Hematopoietic multipotent progenitor cell treated with erythropoietin and hydrocortisone succinate and interleukin-3 and kit ligand, for 15 days (in vitro differentiated cells): ENCODE measurements at regions not wholly inside any gene's neighbourhood (a gene's known extent, or its start where the extent isn't known, plus 50 kb on each side); places are given as distances from the start of the nearest gene placed in this dataset.
A peak's percentile ranks its signal among the peaks of the same experiment; 100 is the strongest.

ENCODE experiments used
- DNase-seq: peaks from one replicate; pipeline ENCODE4 v3.0.0-alpha.2; 2015; ENCODE audit warnings: low spot score

DNA sequence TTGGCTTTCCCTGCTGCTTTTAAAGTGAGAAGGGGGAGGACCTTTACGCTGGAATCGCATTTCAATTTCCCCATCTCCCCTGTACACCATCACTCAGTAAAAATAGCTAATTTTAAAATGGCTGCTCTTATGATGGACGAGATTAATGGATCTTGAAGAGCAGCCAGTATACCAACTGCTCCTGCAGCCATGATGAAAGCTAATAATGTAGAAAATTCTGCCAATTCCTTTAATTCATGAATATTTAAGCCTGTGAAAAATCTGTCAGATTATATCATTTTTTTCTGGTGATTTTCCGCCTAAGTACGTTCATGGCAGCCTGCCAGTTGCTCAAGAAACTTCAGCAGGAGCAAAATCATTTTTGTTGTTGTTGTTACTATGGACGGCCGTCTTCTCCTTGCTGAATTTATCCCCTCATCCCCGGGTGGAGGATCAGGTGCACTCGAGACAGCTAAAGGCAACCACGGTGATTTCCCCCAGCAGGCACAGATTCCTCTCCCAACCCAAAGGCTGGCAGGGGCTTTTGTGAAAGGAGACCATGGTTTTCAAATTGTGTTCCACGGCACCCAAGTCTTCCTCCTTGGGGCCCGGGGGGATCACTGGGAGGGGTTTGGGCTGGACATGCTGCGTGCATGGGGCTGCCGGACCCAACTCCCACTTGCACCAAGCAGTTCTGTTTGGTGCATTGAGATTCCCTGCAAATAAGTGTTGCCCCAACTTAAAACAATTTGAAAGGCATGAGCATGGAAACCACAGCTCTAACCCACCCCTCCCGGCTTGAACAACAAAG lies 289.6 kb downstream of the UACA start:
- DNase-seq, result no peak

DNA sequence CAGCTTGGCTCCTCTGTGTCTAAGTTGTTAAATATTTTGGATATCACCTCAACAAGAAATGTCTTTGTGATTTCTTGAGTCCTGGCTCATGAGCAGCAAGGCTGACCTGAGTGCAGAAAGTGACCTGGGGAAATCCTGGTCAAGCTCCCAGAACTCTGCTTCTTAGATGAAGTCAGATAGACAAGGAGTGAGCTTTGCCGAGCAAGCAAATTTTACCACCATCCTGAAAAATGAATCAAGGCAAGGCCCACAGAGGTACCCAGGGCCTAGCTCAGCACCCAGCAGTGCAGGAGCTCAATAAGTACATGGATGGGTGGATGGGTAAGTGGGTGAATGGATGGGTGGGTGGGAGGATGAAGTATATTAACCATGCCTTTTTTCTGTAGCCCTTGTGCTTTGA lies 291.8 kb downstream of the UACA start:
- DNase-seq, result no peak

DNA sequence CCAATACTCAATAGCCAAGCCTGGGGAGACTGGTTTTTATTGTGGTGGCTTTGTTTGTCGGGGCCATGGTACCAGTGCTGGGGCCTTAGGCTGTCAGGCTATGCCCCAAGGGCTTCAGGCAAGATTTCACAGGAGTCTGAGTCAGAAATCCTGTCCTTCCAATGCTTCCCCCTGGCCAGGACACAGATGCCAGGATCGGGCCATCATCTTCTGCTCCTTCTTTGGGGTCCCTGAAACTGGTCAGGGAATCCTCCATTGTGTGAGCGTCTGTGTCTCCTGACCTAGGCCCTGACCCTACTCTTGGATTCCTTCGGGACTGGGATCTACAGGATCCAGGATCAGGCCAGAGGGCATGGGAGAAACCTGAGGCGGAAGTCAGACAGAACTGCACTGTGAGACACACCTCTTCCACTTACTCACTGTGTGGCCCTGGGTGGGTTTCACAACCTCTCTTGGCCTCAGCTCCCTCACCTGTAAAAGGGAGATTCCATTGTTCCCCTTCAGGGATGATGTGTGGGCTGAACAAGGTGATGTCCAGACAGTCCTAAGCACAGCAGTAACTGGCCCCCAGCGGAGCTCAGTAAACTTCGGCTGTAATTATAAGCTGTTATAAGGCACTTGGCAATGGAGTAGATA lies 292.7 kb downstream of the UACA start:
- DNase-seq, result no peak

DNA sequence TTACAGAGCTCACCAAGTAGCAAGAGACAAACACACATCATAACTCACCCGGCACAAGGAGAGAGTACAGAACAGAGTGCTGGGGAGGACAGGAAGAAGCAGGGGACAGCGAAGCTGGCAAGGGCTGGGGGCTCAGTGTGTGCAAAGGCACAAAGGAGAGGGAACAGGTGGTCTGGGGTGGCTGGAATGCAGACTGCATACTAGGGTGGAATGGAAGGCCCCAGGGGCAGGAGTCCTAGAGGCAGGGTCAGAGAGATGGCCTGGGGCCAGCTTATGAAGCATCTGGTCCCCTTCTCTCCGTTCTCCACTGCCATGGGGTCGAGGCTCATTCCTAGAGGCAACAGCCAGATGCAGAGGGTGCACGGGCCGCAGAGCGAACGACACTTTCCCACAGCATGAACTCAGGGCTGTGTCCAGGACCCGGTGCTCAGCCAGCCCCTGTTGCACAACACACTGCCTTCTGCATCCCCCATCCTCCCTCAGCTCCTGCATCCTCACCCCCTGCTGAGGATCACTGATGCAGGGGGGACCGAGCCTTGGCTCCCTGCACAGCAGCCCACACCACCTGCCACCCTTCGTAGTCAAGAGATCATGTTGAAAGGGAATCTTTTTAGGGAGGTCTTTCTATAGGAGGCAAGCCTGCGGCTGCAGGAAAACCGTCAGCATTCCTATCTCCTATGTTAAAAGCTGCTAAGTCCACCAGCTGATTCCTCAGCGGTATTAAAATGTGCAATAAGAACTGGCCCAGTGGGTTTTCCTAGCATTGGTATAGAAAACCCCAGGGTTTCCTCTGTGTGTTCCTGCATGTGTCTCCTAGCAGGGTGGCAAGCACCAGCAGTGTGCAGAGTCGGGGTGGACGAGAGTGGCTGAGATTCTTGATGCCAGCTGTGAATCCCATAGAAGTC lies 293.5 kb downstream of the UACA start:
- no peak for DNase-seq

DNA sequence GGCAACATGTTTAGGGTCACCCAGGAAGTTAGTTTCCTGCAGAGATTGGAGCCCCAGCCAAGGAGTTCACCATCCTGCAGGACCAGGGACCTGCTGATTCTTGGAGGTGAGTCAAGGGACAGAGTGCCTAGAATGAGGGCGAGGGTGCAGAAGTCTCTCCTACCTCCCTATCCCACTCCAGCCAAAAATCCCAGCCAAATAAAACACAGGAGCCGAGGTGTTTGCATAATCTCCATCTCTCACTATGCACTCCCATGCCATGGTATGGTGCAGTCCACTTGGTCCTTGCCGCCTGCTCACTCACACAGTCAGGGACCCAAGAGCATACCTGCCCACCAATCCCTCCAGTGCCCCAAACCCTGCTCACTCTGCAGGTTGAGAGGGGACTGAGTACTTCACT lies 294.2 kb downstream of the UACA start:
- DNase-seq, result no peak

DNA sequence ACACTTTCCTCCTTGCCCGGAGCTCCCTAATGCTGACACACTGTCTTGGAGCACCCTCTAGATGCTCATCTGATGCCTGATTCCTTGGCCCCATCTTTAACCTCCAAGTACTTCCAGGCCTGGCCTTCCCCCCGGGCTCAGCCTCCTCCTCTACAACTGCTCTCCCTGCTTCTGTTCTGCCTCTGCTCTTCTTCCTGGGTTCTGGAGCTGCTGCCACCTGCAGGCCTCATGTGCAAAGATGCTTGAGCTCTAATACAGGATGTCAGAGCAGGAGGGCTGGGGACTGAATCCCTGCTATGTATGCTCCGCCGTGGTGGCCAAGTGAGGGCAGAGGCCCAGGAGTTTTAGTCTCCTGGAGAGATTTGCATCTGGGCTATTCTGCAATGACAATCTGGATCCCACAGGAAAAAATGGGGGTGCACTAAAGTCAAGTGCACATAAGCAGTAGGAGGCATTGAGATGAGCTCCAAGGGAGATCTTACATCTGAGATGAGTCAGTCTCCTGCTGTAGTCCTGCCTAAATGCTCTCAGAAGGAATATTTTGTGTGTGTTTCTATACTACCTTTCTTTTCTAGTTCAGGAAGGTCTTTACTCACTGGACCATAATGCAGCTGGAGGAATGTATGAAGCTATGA lies 296.3 kb downstream of the UACA start:
- no peak for DNase-seq

DNA sequence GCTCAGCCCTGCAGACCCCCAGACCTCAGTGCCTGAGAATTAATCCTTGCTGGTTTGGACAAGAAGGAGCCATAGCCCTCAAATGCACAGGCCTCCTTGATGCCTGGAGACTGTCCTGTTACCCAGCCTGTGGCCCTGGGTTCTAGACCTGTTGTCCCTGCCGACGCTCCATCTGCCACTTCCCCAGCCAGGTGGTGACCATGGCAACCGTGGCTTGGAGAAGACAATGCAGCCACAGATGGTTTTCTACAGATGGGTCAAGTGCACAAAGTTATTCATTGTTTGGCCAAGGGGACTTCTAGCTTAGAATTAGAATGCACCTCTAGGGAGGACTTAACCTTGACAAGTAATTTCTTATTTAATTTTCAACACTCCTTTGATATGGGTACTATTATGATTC lies 297.1 kb downstream of the UACA start:
- no peak for DNase-seq

DNA sequence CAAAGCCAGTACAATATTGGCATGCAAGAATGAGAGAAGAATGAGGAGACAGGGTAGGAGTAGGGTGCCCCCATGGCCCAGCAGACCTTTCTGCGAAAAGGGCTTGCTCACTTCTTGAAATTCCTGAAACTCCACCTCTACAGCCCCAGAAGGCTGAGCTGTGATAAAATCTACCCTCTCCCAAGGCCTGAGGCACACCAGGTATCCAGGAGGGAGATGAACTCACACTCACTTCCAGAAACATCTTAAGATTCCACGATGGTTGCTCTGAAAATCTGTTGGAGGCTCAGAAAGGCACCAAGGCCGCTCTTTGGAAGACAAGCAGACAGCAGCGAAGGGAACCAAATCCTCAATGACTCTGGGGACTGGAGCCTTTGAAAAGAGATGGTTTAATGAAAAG lies 297.5 kb downstream of the UACA start:
- no peak for DNase-seq

DNA sequence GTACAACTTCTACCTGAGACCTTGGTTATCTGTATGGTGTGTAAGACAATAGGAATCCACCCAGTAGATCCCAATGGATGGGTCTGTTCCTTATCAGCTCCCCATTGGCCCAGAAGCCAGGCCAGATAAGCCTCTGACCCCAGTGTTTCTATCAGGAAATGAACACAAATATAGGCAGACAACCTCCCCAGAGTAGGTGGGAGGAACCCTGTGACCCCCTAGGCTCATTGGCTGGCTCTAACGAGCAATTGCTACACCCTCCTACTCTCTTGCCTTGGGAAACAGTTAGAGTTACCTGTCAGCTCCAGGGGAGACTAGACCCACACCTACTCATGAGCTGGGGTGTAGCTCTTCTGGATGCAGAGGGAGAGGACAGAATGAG lies 299.9 kb downstream of the UACA start:
- no peak for DNase-seq

DNA sequence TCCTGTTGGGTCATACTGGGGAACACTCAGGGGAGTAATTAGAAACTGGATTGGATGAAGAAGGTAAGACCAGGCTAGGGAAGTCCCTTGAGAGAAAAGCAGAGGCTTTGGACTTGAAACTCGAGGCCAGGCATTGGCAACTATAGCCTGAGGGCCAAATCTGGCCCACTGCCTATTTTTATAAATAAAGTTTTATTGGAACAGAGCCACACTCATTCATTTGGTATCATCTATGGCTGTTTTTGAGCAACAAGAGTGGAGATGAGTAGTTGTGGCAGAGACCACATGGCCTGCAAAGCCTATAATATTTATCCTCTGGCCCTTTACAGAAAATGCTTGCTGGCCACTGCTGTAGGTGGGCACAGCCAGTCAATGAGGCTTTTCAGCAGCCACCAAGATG lies 301.4 kb downstream of the UACA start:
- DNase-seq, result no peak

DNA sequence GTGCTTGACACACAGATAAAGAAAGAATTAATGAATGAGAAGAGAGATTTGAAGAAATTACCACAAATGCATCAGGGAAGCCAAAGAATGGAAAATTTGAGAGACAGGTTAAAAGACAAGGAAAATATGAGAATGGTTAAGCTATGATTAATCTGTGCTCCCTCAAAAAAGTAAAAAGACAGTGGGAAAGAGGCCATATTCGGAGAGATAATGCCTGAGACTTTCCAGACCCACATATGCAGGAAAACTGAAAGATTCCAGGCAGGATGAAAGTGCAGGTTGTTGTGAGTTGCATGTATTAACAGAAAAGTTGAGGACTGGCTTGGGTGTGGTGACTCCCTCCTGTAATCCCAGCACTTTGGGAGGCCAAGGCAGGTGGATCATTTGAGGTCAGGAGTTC lies 302.3 kb downstream of the UACA start:
- DNase-seq, result no peak

DNA sequence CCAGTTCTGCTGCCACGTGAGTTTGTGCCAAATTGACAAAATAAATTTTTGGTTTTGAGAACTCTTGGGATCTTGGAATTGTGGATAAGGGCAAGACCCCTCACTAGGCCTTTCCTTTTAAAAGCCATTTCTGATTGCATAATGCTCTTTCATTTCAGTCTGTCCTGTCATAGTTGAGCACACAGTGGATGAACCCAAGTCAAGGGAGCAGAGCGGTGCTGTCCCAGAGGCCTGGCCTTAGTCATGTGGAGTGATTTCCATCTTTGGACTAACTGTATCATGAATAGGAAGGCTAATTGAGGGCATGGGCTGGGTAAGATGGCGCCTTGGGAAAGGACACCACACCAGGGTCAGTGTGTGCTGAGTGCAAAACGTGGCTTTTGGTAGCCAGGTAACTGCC lies 304.0 kb downstream of the UACA start:
- DNase-seq, result no peak

DNA sequence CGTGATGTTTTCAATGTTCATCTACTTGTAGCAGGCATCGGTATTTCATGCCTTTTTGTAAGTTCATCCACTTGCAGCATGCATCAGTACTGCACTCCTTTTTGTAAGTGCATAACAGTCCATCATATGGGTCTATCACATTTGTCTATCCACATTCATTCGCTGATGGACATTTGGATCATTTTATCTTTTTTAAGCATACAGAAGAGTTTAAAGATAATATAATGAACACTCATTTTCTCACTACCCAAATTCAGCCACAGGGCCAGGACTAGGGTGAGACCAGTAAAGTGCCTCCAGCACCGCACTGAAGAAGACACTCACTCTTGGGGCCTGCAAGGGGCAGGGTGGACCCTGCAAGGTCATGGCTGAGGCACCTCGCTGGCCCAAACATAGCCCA lies 309.6 kb downstream of the UACA start:
- peak; percentile 23 for DNase-seq

DNA sequence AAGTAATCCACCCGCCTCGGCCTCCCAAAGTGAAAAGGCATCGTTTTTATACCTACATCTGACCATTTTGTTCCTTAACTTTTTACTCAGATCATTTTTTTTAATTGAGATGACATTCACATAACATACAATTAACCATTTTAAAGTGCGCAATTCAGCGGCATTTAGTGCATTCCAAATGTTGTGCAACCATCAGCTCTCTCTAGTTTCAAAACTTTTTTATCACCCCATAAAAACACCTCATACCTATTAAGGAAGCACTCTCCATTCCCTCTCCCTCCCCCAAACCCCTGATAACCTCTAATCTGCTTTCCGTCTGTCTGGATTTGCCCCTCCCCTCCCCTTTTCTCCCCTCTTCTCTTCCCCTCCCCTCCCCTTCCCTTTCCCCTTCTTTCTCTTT lies 310.1 kb downstream of the UACA start:
- DNase-seq, result no peak

DNA sequence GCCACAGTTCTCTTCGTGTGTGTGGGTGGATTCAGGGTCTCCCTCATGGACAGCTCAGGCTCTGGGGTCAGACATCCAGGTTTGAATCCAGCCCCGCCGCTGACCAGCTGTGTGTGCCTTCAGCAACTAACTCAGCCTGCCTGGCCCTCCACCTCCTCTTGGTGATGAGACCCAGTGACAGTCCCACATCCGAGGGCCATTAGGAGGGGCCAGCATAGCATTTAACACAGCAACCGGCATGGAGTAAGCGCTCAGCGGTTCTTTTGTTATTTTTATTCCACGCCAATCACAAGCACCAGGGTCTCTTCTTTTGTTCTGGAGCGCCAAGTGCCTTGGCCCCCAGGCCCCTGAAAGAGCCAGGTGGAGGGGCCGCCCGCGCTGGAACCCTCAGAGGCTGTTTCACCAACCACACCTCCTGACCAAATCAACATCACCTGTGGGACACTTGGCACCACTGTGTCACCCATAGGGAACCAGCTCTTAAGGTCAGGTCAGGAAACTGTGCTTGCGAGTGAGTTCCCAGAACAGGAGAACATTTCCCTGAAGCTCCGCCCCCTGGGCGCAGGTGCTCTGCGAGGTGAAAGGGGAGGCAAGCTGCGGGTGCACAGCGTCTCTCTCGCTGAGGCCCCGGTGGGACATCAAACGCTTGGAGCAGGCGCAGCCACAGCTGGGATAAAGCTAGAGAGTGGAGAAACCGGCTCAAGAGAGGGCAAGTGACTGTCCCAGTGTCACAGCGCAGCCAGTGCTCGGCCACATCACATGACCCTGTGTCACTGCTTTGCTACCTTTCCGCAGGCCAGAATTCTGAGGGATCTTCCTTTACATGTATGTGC lies 311.3 kb downstream of the UACA start:
- DNase-seq, result peak; percentile 24

DNA sequence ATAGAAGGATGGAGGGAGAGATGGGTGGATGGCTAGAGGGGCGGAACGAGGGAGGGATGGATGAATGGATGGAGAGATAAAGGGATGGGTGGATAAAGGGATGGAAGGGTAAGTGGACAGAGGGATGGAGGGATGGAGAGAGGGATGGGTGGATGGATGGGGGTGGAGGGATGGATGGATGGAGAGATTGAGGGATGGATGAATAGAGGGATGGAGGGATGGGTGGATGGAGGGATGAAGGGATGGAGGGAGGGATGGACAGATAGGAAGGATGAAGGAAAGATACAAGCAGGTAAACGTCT lies 313.3 kb downstream of the UACA start:
- DNase-seq, result no peak

DNA sequence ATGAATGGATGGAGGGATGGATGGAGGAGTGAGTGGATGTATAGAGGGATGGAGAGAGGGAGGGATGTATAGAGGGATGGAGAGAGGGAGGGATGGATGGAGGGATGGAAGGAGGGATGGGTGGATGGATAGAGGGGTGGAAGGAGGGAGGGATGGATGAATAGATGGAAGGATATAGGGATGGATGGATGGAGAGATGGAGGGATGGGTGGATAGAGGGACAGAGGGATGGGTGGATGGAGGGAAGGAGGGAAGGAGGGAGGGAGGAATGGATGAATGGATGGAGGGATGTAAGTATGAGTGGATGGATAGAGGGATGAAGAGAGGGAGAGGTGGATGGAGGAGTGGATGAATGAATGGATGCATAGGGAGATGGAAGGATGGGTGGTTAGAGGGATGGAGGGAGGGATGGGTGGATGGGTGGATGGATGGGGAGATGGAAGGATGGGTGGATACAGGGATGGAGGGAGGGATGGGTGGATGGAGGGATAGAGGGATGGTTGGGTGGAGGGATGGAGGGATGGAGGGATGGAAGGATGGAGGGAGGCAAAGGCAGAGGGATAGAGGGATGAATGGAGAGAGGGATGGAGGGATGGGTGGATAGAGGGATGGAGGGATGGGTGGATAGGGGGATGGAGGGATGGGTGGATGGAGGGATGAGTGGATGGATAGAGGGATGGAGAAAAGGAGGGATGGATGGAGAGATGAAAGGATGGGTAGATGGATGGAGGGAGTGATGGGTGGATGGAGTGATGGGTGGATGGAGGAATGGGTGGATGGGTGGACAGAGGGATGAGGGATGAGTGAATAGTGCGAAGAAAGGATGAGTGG lies 313.8 kb downstream of the UACA start:
- no peak for DNase-seq

DNA sequence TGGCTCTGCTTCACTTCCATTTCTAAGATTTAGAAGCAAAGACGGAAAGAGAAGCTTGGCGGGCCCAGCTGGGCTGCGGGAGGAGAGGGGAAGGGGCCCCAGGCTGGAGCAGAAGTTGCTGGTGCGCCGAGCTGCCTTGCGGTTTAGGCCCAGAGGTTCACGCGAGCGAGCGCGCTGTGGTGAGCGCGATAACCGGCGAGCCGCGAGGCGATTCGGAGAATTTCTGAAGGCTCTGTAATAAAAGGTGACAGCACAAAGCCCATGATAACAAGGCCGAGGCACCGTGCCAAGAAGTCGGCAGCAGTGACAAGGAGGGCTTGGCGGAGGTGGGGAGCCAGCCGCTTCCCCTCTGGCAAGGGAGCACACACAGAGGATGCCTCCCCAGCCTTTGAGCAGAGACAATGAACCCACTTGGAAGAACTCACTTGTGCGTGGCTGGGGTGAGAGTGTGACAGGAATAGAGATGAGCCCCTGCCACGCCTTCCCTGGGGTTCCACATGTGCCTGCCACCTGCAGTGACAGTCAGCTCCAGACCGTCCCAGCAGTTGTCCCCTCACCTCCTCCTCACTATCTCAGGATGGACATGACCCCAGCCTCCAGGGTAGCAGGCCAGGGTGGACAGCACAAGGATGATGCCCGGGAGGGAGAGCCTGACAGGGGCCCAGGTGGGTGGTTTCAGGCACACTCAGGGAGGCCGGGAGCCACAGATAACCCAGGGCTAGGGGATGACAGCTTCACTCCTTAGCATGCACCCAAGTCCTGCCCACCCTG lies 315.2 kb downstream of the UACA start:
- peak; percentile 86 for DNase-seq

DNA sequence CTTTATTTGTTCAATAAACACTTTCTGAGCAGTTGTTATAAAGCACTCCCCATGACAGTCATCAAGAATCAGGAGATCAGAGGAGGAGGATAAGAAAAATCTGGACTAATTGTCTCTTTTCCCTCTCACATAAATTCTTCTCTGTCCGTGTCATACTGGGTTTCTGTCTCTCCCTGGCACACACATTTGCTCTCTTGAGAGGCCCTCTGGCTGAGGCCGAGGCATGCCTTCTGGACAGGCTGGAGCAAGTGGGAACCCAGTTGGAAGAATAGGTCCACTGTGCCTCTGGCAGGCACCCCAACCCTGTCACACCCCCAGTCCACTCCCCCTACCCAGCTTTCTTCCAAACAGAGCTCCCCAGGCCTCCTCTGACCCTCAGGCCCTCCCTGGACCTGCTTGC lies 315.8 kb downstream of the UACA start:
- peak; percentile 22 for DNase-seq

DNA sequence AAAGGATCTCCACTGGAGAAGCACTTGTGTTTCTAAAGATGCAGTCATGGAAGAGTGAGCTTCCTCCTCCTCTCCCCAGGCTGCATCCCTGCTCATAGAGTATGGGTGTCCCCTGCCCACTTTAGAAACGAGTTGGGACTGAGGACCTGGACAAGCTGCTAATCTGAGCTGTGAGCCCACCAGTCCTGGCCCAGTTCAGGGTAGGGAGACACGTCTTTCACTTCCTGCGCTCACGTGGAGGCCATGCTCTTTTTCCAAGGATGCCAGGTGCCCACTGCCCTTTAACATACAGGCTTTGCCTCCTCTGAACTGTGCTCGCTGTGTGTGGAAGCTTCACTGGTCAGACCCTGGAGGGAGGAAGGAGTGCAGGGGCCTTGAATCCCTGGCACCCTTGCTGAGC lies 316.3 kb downstream of the UACA start:
- no peak for DNase-seq
